ENCODE measurements at regions not wholly inside any gene's neighbourhood (a gene's known extent, or its start where the extent isn't known, plus 50 kb on each side); places are given as distances from the start of the nearest gene placed in this dataset.

DNA sequence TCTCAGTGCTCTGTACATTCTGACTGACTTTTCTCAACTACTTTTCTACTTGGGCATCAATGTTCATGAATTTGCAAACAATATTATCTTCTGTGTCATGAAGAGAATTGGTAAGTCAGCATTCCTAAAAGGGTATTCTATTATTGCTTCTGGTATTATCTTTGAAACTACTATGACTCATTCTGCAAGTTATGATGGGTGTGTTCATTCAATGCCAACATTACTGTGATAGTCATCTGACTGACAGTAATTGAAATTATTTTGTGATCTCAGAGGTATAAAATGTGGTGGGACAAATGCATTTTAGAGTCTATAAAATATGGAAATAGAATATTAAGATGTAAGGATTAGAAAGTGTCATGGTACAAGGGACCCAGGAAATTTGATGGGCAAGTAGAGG is 736.0 kb upstream of the CELF4 start:
- TF ChIP-seq TAF1 (IDR thresholded peaks at IDR 0.05; ENCODE audit: borderline replicate concordance, insufficient read depth, low read length) (no peak), POLR2AphosphoS5 (IDR thresholded peaks at IDR 0.05; ENCODE audit: low read depth, low read length) (no peak)
- TF ChIP-seq, protein P1, sequence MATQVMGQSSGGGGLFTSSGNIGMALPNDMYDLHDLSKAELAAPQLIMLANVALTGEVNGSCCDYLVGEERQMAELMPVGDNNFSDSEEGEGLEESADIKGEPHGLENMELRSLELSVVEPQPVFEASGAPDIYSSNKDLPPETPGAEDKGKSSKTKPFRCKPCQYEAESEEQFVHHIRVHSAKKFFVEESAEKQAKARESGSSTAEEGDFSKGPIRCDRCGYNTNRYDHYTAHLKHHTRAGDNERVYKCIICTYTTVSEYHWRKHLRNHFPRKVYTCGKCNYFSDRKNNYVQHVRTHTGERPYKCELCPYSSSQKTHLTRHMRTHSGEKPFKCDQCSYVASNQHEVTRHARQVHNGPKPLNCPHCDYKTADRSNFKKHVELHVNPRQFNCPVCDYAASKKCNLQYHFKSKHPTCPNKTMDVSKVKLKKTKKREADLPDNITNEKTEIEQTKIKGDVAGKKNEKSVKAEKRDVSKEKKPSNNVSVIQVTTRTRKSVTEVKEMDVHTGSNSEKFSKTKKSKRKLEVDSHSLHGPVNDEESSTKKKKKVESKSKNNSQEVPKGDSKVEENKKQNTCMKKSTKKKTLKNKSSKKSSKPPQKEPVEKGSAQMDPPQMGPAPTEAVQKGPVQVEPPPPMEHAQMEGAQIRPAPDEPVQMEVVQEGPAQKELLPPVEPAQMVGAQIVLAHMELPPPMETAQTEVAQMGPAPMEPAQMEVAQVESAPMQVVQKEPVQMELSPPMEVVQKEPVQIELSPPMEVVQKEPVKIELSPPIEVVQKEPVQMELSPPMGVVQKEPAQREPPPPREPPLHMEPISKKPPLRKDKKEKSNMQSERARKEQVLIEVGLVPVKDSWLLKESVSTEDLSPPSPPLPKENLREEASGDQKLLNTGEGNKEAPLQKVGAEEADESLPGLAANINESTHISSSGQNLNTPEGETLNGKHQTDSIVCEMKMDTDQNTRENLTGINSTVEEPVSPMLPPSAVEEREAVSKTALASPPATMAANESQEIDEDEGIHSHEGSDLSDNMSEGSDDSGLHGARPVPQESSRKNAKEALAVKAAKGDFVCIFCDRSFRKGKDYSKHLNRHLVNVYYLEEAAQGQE (IDR thresholded peaks at IDR 0.05; ENCODE audit: insufficient read depth in 1 of 2, low read depth in 2 of 2, low read length in 2 of 2) = no peak

All from PFSK-1 (cell line).